ENCODE measurements at regions not wholly inside any gene's neighbourhood (a gene's known extent, or its start where the extent isn't known, plus 50 kb on each side); places are given as distances from the start of the nearest gene placed in this dataset.

GRCh38 chr10:60649485-60650377, 128.5 kb upstream of the CDK1 start (continued):
- TF ChIP-seq ARID4B (CRISPR knock-in tag; IDR thresholded peaks at IDR 0.05) = no peak

DNA sequence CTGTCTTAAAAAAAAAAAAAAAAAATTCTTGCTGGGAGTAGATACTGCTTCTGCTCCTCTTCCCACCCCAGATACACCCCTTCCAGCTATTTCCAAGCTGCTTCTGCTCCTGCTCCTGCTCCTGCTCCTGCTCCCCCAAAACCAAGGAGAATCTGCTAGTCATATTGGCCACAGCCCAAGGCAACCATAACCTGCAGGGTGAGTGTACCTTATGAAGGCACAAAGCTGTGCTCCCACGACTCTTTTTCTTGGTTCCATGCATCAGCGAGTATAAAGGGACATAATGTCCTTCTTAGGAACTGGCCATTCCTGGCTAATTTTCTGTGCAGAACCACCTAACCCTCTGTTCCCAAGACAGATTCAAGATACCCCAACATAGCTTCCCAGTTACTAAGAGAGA, 129.5 kb upstream of the CDK1 start:
- DNase-seq (ENCODE audit: extremely low read depth in 1 of 4, low spot score in 3 of 4) (no peak), ATAC-seq (no peak), FAIRE-seq (no peak)
- WGBS (ENCODE audit: insufficient coverage, low coverage, missing lambda C conversion rate) = 0% methylated on average over 2 of the region's 2 CpGs
- H3K4me3 ChIP-seq = no peak overlapping the region
- no TSS peak for BruUV-seq (replicated peaks)
- H3K9ac ChIP-seq (ENCODE audit: insufficient read depth in 1 of 2, low read depth in 2 of 2, low read length in 2 of 2) = no peak overlapping the region
- no peak overlapping the region for H3K27ac ChIP-seq (ENCODE audit: extremely low read depth, low read depth, low read length)
- H3K9me1 ChIP-seq (ENCODE audit: control insufficient read depth, insufficient read depth, low read length) = no peaks in the 10 kb centered on the region
- no peaks in the 10 kb centered on the region for H3K9me3 ChIP-seq (replicated peaks; ENCODE audit: control insufficient read depth, insufficient read depth, low read depth, low read length)
- no peaks in the 10 kb centered on the region for H4K20me1 ChIP-seq (replicated peaks; ENCODE audit: control insufficient read depth, insufficient read depth, low read length)
- in situ Hi-C loops (cut with MboI) (loop anchor here (25.0 kb wide), 1 partner anchor 436 kb away; no protein-coding TSS in a partner anchor), intact Hi-C loops (cut with micrococcal nuclease) (loop anchor here (5.0 to 10.0 kb wide), 4 partner anchors 119 to 546 kb away; no protein-coding TSS in a partner anchor)
- H3K36me3 ChIP-seq (ENCODE audit: control insufficient read depth, insufficient read depth, low read length) = no peaks in the 10 kb centered on the region
- H3K27me3 ChIP-seq (ENCODE audit: control insufficient read depth in 2 of 2, insufficient read depth in 2 of 2, low read length in 2 of 2) = no peaks in the 10 kb centered on the region
- no peak overlapping the region for H3K4me2 ChIP-seq (ENCODE audit: insufficient read depth, low read length)
- ChIA-PET CTCF (ENCODE audit: low intra/inter-chr PET ratio) (interaction anchor here (2.1 kb wide), 1 partner anchor 204 kb away, joined by 14 read pairs; no protein-coding TSS in a partner anchor), POLR2A (interaction anchor here (0.6 kb wide), 1 partner anchor 638 kb away, joined by 3 read pairs; no protein-coding TSS in a partner anchor)
- peaks cover 0 to 3% of the 10 kb centered on the region in 2 experiments; a peak in 1 of 5 replicates for H3K4me1 ChIP-seq (replicated peaks in 1 of 2; ENCODE audit: control insufficient read depth in 2 of 2, insufficient read depth in 2 of 2, low read length in 2 of 2)
- H3K79me2 ChIP-seq (ENCODE audit: control insufficient read depth, insufficient read depth, low read length) = no peaks in the 10 kb centered on the region
- H2AFZ ChIP-seq (ENCODE audit: low read depth, low read length) = no peak overlapping the region
- no peak for TF ChIP-seq CHCHD3 (CRISPR knock-in tag; IDR thresholded peaks at IDR 0.05)
- TF ChIP-seq U2AF2 (optimal IDR thresholded peaks at IDR 0.05; ENCODE audit: low read depth, low read length) = no peak
- no peak for TF ChIP-seq NFIC (IDR thresholded peaks at IDR 0.05)
- TF ChIP-seq ETS1 (conservative IDR thresholded peaks at IDR 0.05; ENCODE audit: control insufficient read depth, low read depth, low read length) = no peak
- no peak for TF ChIP-seq ETV5 (CRISPR knock-in tag; IDR thresholded peaks at IDR 0.05; ENCODE audit: low read depth)
- no peak for TF ChIP-seq CEBPB (tag; IDR thresholded peaks at IDR 0.05)
- TF ChIP-seq EGR1 (conservative IDR thresholded peaks at IDR 0.05) = no peak
- TF ChIP-seq, protein P1, sequence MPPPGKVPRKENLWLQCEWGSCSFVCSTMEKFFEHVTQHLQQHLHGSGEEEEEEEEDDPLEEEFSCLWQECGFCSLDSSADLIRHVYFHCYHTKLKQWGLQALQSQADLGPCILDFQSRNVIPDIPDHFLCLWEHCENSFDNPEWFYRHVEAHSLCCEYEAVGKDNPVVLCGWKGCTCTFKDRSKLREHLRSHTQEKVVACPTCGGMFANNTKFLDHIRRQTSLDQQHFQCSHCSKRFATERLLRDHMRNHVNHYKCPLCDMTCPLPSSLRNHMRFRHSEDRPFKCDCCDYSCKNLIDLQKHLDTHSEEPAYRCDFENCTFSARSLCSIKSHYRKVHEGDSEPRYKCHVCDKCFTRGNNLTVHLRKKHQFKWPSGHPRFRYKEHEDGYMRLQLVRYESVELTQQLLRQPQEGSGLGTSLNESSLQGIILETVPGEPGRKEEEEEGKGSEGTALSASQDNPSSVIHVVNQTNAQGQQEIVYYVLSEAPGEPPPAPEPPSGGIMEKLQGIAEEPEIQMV (tag; conservative IDR thresholded peaks at IDR 0.05; ENCODE audit: low read depth) = no peak
- TF ChIP-seq ILK (tag; IDR thresholded peaks at IDR 0.05; ENCODE audit: borderline replicate concordance, low read depth) = no peak
- TF ChIP-seq, protein P2, sequence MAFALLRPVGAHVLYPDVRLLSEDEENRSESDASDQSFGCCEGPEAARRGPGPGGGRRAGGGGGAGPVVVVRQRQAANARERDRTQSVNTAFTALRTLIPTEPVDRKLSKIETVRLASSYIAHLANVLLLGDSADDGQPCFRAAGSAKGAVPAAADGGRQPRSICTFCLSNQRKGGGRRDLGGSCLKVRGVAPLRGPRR (CRISPR knock-in tag; IDR thresholded peaks at IDR 0.05) = no peak
- no peak for TF ChIP-seq FUS (optimal IDR thresholded peaks at IDR 0.05; ENCODE audit: low read depth, low read length)
